Embryonic facial prominence (tissue), 1 donor: ENCODE measurements at regions not wholly inside any gene's neighbourhood (a gene's known extent, or its start where the extent isn't known, plus 50 kb on each side); places are given as distances from the start of the nearest gene placed in this dataset.

Experiments
- DNase-seq: peaks from one replicate; pipeline ENCODE4 v3.0.0-alpha.2; 2016; ENCODE audit errors: extremely low spot score

- no peak for DNase-seq
These were observed 195.1 kb downstream of the C1D start for GRCh38 chr2:67867735-67868134.

GRCh38 chr2:67871686-67872412 lies 191.0 kb downstream of the C1D start:
- DNase-seq = no peak

- no peak for DNase-seq
These were observed 190.3 kb downstream of the C1D start for GRCh38 chr2:67872481-67872880.

- no peak for DNase-seq
These were observed 188.9 kb downstream of the C1D start for GRCh38 chr2:67873916-67874315.

GRCh38 chr2:67876176-67876575 lies 186.6 kb downstream of the C1D start:
- DNase-seq = no peak

GRCh38 chr2:67877301-67877700 lies 185.5 kb downstream of the C1D start:
- DNase-seq = no peak

- DNase-seq = no peak
These were observed 184.1 kb downstream of the C1D start for GRCh38 chr2:67878743-67879142.

GRCh38 chr2:67879586-67880290 lies 183.1 kb downstream of the C1D start:
- DNase-seq = no peak

GRCh38 chr2:67880291-67880761 lies 182.5 kb downstream of the C1D start:
- DNase-seq = no peak

- DNase-seq = no peak
These were observed 181.0 kb downstream of the C1D start for GRCh38 chr2:67881816-67882215.

- no peak for DNase-seq
These were observed 179.3 kb downstream of the C1D start for GRCh38 chr2:67883316-67884087.

- DNase-seq = no peak
These were observed 174.3 kb downstream of the C1D start for GRCh38 chr2:67888351-67889005.

- no peak for DNase-seq
These were observed 173.7 kb downstream of the C1D start for GRCh38 chr2:67889056-67889455.

GRCh38 chr2:67891642-67892041 lies 171.2 kb downstream of the C1D start:
- no peak for DNase-seq

- DNase-seq = no peak
These were observed 170.4 kb downstream of the C1D start for GRCh38 chr2:67892339-67892846.

GRCh38 chr2:67895227-67895941 lies 167.4 kb downstream of the C1D start:
- DNase-seq = no peak

- DNase-seq = no peak
These were observed 166.7 kb downstream of the C1D start for GRCh38 chr2:67896076-67896475.

- DNase-seq = no peak
These were observed 166.3 kb downstream of the C1D start for GRCh38 chr2:67896476-67896875.

- no peak for DNase-seq
These were observed 164.2 kb downstream of the C1D start for GRCh38 chr2:67898595-67898994.

GRCh38 chr2:67899187-67899586 lies 163.6 kb downstream of the C1D start:
- no peak for DNase-seq

GRCh38 chr2:67900826-67901225 lies 162.0 kb downstream of the C1D start:
- no peak for DNase-seq
